ENCODE measurements at regions not wholly inside any gene's neighbourhood (a gene's known extent, or its start where the extent isn't known, plus 50 kb on each side); places are given as distances from the start of the nearest gene placed in this dataset.
"Not testable (repeated sequence)": the region's sequence is repeated elsewhere in the genome, so short reads cannot be mapped to it uniquely, and the experiment has no call there.

GRCh38 chr10:130958981-130959751, 352.4 kb downstream of the TCERG1L start:
- DNase-seq = no peak

- no peak for DNase-seq
These were observed 351.7 kb downstream of the TCERG1L start for GRCh38 chr10:130959752-130960195.

GRCh38 chr10:130960531-130960930, 351.0 kb downstream of the TCERG1L start:
- no peak for DNase-seq

- no peak for DNase-seq
These were observed 349.8 kb downstream of the TCERG1L start for GRCh38 chr10:130961506-130962239.

- DNase-seq = no peak
These were observed 349.1 kb downstream of the TCERG1L start for GRCh38 chr10:130962240-130963051.

- no peak for DNase-seq
These were observed 348.5 kb downstream of the TCERG1L start for GRCh38 chr10:130963052-130963393.

GRCh38 chr10:130963786-130964522, 347.6 kb downstream of the TCERG1L start:
- DNase-seq = no peak

GRCh38 chr10:130964771-130965170, 346.8 kb downstream of the TCERG1L start:
- no peak for DNase-seq

- no peak for DNase-seq
These were observed 344.4 kb downstream of the TCERG1L start for GRCh38 chr10:130967161-130967560.

GRCh38 chr10:130967784-130968183, 343.7 kb downstream of the TCERG1L start:
- DNase-seq = no peak

- no peak for DNase-seq
These were observed 343.0 kb downstream of the TCERG1L start for GRCh38 chr10:130968511-130968910.

- no peak for DNase-seq
These were observed 342.6 kb downstream of the TCERG1L start for GRCh38 chr10:130968964-130969363.

- DNase-seq = no peak
These were observed 341.8 kb downstream of the TCERG1L start for GRCh38 chr10:130969700-130970099.

- no peak for DNase-seq
These were observed 341.0 kb downstream of the TCERG1L start for GRCh38 chr10:130970341-130971122.

GRCh38 chr10:130971123-130971435, 340.4 kb downstream of the TCERG1L start:
- DNase-seq = no peak

GRCh38 chr10:130973127-130973839, 338.2 kb downstream of the TCERG1L start:
- DNase-seq = no peak

- DNase-seq = no peak
These were observed 337.4 kb downstream of the TCERG1L start for GRCh38 chr10:130974166-130974565.

GRCh38 chr10:130975351-130975750, 336.2 kb downstream of the TCERG1L start:
- DNase-seq = not testable (repeated sequence)

- DNase-seq = no peak
These were observed 328.7 kb downstream of the TCERG1L start for GRCh38 chr10:130982802-130983201.

- no peak for DNase-seq
These were observed 327.8 kb downstream of the TCERG1L start for GRCh38 chr10:130983749-130984148.
